MCF 10A (cell line): ENCODE measurements at regions not wholly inside any gene's neighbourhood (a gene's known extent, or its start where the extent isn't known, plus 50 kb on each side); places are given as distances from the start of the nearest gene placed in this dataset.

Experiments
- BruUV-seq: library from RNA; stranded (reverse); fragments of 400-500 nt; replicated peaks from 2 replicates; lab custom pipeline; 2021; lab: Mats Ljungman, UMichigan
- CTCF ChIA-PET: fragments of 300-600 bp; sonication (Branson Sonifier 250); formaldehyde crosslinking; extraction: SDS; loops from one replicate; lab custom pipeline; 2021; ENCODE audit warnings: antibody characterized with exemption, inconsistent platforms; lab: Yijun Ruan, JAX
- POLR2A ChIA-PET: fragments of 300-600, 350-650 bp; sonication (Branson Sonifier 250); formaldehyde crosslinking; extraction: SDS; loops from one replicate; lab custom pipeline; 2020; ENCODE audit warnings: antibody characterized with exemption, inconsistent platforms; lab: Yijun Ruan, JAX
- DNase-seq: peaks from one replicate; pipeline ENCODE4 v3.0.0-alpha.2; 2018; ENCODE audit not compliant: unreplicated experiment
- H3K27ac Mint-ChIP-seq: one replicate; pipeline ENCODE4 v1.8.0; 2022; ENCODE audit warnings: mild to moderate bottlenecking, low read depth, mixed read lengths; ENCODE audit not compliant: unreplicated experiment
- H3K27me3 Mint-ChIP-seq: one replicate; pipeline ENCODE4 v1.8.0; 2022; ENCODE audit warnings: mixed read lengths; ENCODE audit not compliant: insufficient read depth, unreplicated experiment
- H3K36me3 Mint-ChIP-seq: one replicate; pipeline ENCODE4 v1.8.0; 2022; ENCODE audit warnings: mild to moderate bottlenecking, moderate library complexity, mixed read lengths; ENCODE audit not compliant: insufficient read depth, unreplicated experiment
- H3K4me1 Mint-ChIP-seq: one replicate; pipeline ENCODE4 v1.8.0; 2022; ENCODE audit warnings: mixed read lengths; ENCODE audit not compliant: insufficient read depth, unreplicated experiment
- H3K4me3 Mint-ChIP-seq: one replicate; pipeline ENCODE4 v1.8.0; 2022; ENCODE audit warnings: mild to moderate bottlenecking, moderate library complexity, mixed read lengths; ENCODE audit not compliant: unreplicated experiment
- H3K9me3 Mint-ChIP-seq: one replicate; pipeline ENCODE4 v1.8.0; 2022; ENCODE audit warnings: mixed read lengths; ENCODE audit not compliant: unreplicated experiment
- CTCF ChIP-seq: fragments of 200-600 bp; IDR thresholded peaks from one replicate; pipeline ENCODE4 v1.8.0; 2022; ENCODE audit warnings: antibody characterized with exemption, mild to moderate bottlenecking; ENCODE audit not compliant: unreplicated experiment
- intact Hi-C: fragments of 100-400 bp; cut with micrococcal nuclease; formaldehyde crosslinking; loops from 2 replicates; pipeline ENCODE4 v1.14.1; 2022

GRCh38 chr20:24895898-24896658, 53.0 kb upstream of the CST7 start:
- no peak for TF ChIP-seq CTCF
- intact Hi-C loops = no loop called here

GRCh38 chr20:24896984-24897383, 52.1 kb upstream of the CST7 start:
- Mint-ChIP-seq H3K27me3 (no peaks in the 10 kb centered on the region), H3K4me3 (no peak overlapping the region), H3K9me3 (no peaks in the 10 kb centered on the region), H3K36me3 (no peaks in the 10 kb centered on the region), H3K27ac (no peak overlapping the region), H3K4me1 (no peaks in the 10 kb centered on the region)
- no peak for DNase-seq
- POLR2A ChIA-PET = interaction anchor here (1.1 kb wide), 1 partner anchor 63 kb away, joined by 3 read pairs; no protein-coding TSS in a partner anchor
- no peak for TF ChIP-seq CTCF
- BruUV-seq = no TSS peak
- intact Hi-C loops = no loop called here
- CTCF ChIA-PET = interaction anchor here (1.0 kb wide), 1 partner anchor 34 kb away, joined by 5 read pairs; no protein-coding TSS in a partner anchor

More at GRCh38 chr20:24895898-24896658, 53.0 kb upstream of the CST7 start:
- H3K4me3 Mint-ChIP-seq = no peak overlapping the region
- no peaks in the 10 kb centered on the region for H3K36me3 Mint-ChIP-seq
- no peaks in the 10 kb centered on the region for H3K27me3 Mint-ChIP-seq
- H3K9me3 Mint-ChIP-seq = no peaks in the 10 kb centered on the region
- no peaks in the 10 kb centered on the region for H3K4me1 Mint-ChIP-seq
- no peak overlapping the region for H3K27ac Mint-ChIP-seq
- no TSS peak for BruUV-seq
- ChIA-PET CTCF (interaction anchor here (0.5 kb wide), 1 partner anchor 35 kb away, joined by 3 read pairs; no protein-coding TSS in a partner anchor), POLR2A (no interaction called here)
- DNase-seq = no peak

GRCh38 chr20:24897974-24898373, 51.1 kb upstream of the CST7 start:
- H3K27me3 Mint-ChIP-seq = no peaks in the 10 kb centered on the region
- POLR2A ChIA-PET = no interaction called here
- H3K9me3 Mint-ChIP-seq = no peaks in the 10 kb centered on the region
- no peak for TF ChIP-seq CTCF
- no peaks in the 10 kb centered on the region for H3K36me3 Mint-ChIP-seq
- H3K4me3 Mint-ChIP-seq = no peak overlapping the region
- DNase-seq = no peak
- CTCF ChIA-PET = interaction anchor here (0.6 to 1.0 kb wide), 3 partner anchors 20 to 492 kb away, joined by 3 to 5 read pairs (median 3); no protein-coding TSS in a partner anchor
- intact Hi-C loops = no loop called here
- H3K27ac Mint-ChIP-seq = no peak overlapping the region
- H3K4me1 Mint-ChIP-seq = no peaks in the 10 kb centered on the region
- no TSS peak for BruUV-seq

GRCh38 chr20:24899153-24899552, 49.9 kb upstream of the CST7 start:
- no peak for TF ChIP-seq CTCF

More at GRCh38 chr20:24899153-24899552, 49.9 kb upstream of the CST7 start:
- no peaks in the 10 kb centered on the region for H3K27me3 Mint-ChIP-seq
- H3K4me3 Mint-ChIP-seq = no peak overlapping the region
- POLR2A ChIA-PET = no interaction called here
- no TSS peak for BruUV-seq
- DNase-seq = no peak
- intact Hi-C loops = no loop called here
- no peaks in the 10 kb centered on the region for H3K4me1 Mint-ChIP-seq
- no peaks in the 10 kb centered on the region for H3K9me3 Mint-ChIP-seq
- H3K36me3 Mint-ChIP-seq = no peaks in the 10 kb centered on the region
- no peak overlapping the region for H3K27ac Mint-ChIP-seq
- CTCF ChIA-PET = interaction anchor here (1.4 kb wide), 1 partner anchor 20 kb away, joined by 4 read pairs; no protein-coding TSS in a partner anchor
